ENCODE measurements at regions not wholly inside any gene's neighbourhood (a gene's known extent, or its start where the extent isn't known, plus 50 kb on each side); places are given as distances from the start of the nearest gene placed in this dataset.

- Histone ChIP-seq H3K27ac (no peak overlapping the region), H3K4me2 (ENCODE audit: low read length) (no peak overlapping the region), H3K79me2 (no peaks in the 10 kb centered on the region), H3K36me3 (ENCODE audit: control insufficient read depth, insufficient read depth, low read length) (no peaks in the 10 kb centered on the region), H3K9ac (no peak overlapping the region), H3K4me1 (no peaks in the 10 kb centered on the region), H3K4me3 (ENCODE audit: low read depth, low read length) (no peak overlapping the region), H2AFZ (no peak overlapping the region), H3K27me3 (ENCODE audit: control insufficient read depth, insufficient read depth, low read length) (no peaks in the 10 kb centered on the region), H3K9me3 (ENCODE audit: control insufficient read depth, low read length) (no peaks in the 10 kb centered on the region)
- no peak for TF ChIP-seq CTCF (IDR thresholded peaks at IDR 0.05)
Observed at GRCh38 chr16:86951831-86952598, 365.2 kb downstream of the C16orf95 start.

GRCh38 chr16:86952769-86953168, 364.4 kb downstream of the C16orf95 start:
- Histone ChIP-seq H2AFZ (no peak overlapping the region), H3K27ac (no peak overlapping the region), H3K9me3 (ENCODE audit: control insufficient read depth, low read length) (no peaks in the 10 kb centered on the region), H3K27me3 (ENCODE audit: control insufficient read depth, insufficient read depth, low read length) (no peaks in the 10 kb centered on the region), H3K4me2 (ENCODE audit: low read length) (no peak overlapping the region), H3K79me2 (no peaks in the 10 kb centered on the region), H3K4me3 (ENCODE audit: low read depth, low read length) (no peak overlapping the region), H3K9ac (no peak overlapping the region), H3K4me1 (no peaks in the 10 kb centered on the region), H3K36me3 (ENCODE audit: control insufficient read depth, insufficient read depth, low read length) (no peaks in the 10 kb centered on the region)
- no peak for TF ChIP-seq CTCF (IDR thresholded peaks at IDR 0.05)

GRCh38 chr16:86953631-86954391, 363.4 kb downstream of the C16orf95 start:
- H3K27ac ChIP-seq: no peak overlapping the region
- no peak overlapping the region for H3K4me3 ChIP-seq (ENCODE audit: low read depth, low read length)
- no peak overlapping the region for H3K9ac ChIP-seq
- H3K27me3 ChIP-seq (ENCODE audit: control insufficient read depth, insufficient read depth, low read length): no peaks in the 10 kb centered on the region
- H3K4me2 ChIP-seq (ENCODE audit: low read length): no peak overlapping the region
- TF ChIP-seq CTCF (IDR thresholded peaks at IDR 0.05): no peak
- H3K9me3 ChIP-seq (ENCODE audit: control insufficient read depth, low read length): no peaks in the 10 kb centered on the region
- no peaks in the 10 kb centered on the region for H3K36me3 ChIP-seq (ENCODE audit: control insufficient read depth, insufficient read depth, low read length)
- H3K4me1 ChIP-seq: no peaks in the 10 kb centered on the region
- no peak overlapping the region for H2AFZ ChIP-seq
- no peaks in the 10 kb centered on the region for H3K79me2 ChIP-seq

- TF ChIP-seq CTCF (IDR thresholded peaks at IDR 0.05): no peak
- H3K36me3 ChIP-seq (ENCODE audit: control insufficient read depth, insufficient read depth, low read length): no peaks in the 10 kb centered on the region
- H3K9ac ChIP-seq: no peak overlapping the region
- H3K27ac ChIP-seq: no peak overlapping the region
- no peaks in the 10 kb centered on the region for H3K79me2 ChIP-seq
- no peaks in the 10 kb centered on the region for H3K9me3 ChIP-seq (ENCODE audit: control insufficient read depth, low read length)
- no peak overlapping the region for H3K4me2 ChIP-seq (ENCODE audit: low read length)
- no peaks in the 10 kb centered on the region for H3K27me3 ChIP-seq (ENCODE audit: control insufficient read depth, insufficient read depth, low read length)
- H2AFZ ChIP-seq: no peak overlapping the region
- no peak overlapping the region for H3K4me3 ChIP-seq (ENCODE audit: low read depth, low read length)
- no peaks in the 10 kb centered on the region for H3K4me1 ChIP-seq
Observed at GRCh38 chr16:86955136-86955855, 361.9 kb downstream of the C16orf95 start.
